ENCODE measurements at regions not wholly inside any gene's neighbourhood (a gene's known extent, or its start where the extent isn't known, plus 50 kb on each side); places are given as distances from the start of the nearest gene placed in this dataset.

GRCh38 chr5:169416583-169417196, 115.8 kb upstream of the SLIT3 start:
- no peak for TF ChIP-seq POLR2A (IDR thresholded peaks at IDR 0.05)
- no peak for TF ChIP-seq CTCF (IDR thresholded peaks at IDR 0.05)

All from uterus (tissue), 2 donors.